B cell (primary cell): ENCODE measurements at regions not wholly inside any gene's neighbourhood (a gene's known extent, or its start where the extent isn't known, plus 50 kb on each side); places are given as distances from the start of the nearest gene placed in this dataset.

Source experiments
- ATAC-seq: fragments of 200-7000 bp; cut with Tn5 transposase; one replicate; pipeline ENCODE4 v1.10.0; 2021; ENCODE audit warnings: low read depth, mild to moderate bottlenecking, moderate number of reproducible peaks, moderate library complexity
- CTCF ChIA-PET: fragments of 350-600 bp; sonication (Branson Sonifier 250); formaldehyde crosslinking; loops from one replicate; lab custom pipeline; 2021; ENCODE audit warnings: antibody characterized with exemption, inconsistent platforms; lab: Charles Lee
- POLR2A ChIA-PET: fragments of 350-600 bp; sonication (Branson Sonifier 250); formaldehyde crosslinking; loops from one replicate; lab custom pipeline; 2021; ENCODE audit warnings: antibody characterized with exemption; lab: Charles Lee
- DNase-seq: peaks from one replicate; pipeline ENCODE4 v3.0.0; 2013
- H2AFZ ChIP-seq: 2 replicates; pipeline ENCODE4 v1.6.1; 2012; ENCODE audit warnings: mild to moderate bottlenecking, low read depth, low read length; ENCODE audit not compliant: insufficient read depth, poor library complexity, severe bottlenecking
- H3K27ac ChIP-seq, 2 donors: 1 replicate in 1 of 2; 2 replicates in 1 of 2; pipeline ENCODE4 v1.5.1; 2012 to 2013; ENCODE audit warnings: low read length in 2 of 2, mild to moderate bottlenecking in 2 of 2, moderate library complexity in 1 of 2
- H3K27me3 ChIP-seq, 4 experiments: fragments of 200-600 bp in 1 of 4; sonication (generic) in 1 of 4; replicated peaks in 1 of 4; 1 replicate in 2 of 4; 2 replicates in 2 of 4; pipeline versions ENCODE4 v1.6.1 to v1.7.0; 2013 to 2016; ENCODE audit warnings: low read length in 3 of 4, mild to moderate bottlenecking in 2 of 4, mixed read lengths in 1 of 4, moderate library complexity in 1 of 4; ENCODE audit not compliant: insufficient read depth in 4 of 4, control insufficient read depth in 3 of 4; ENCODE audit errors: control extremely low read depth in 1 of 4
- H3K36me3 ChIP-seq, 2 experiments: replicated peaks in 1 of 2; 1 replicate in 1 of 2; 2 replicates in 1 of 2; pipeline versions ENCODE4 v1.6.1 to v1.7.1; 2013; ENCODE audit warnings: low read length in 1 of 2; ENCODE audit not compliant: insufficient read depth in 2 of 2, control insufficient read depth in 1 of 2; ENCODE audit errors: control extremely low read depth in 1 of 2, extremely low read depth in 1 of 2
- H3K4me1 ChIP-seq, 2 donors: fragments of 200-600 bp in 1 of 2; sonication (generic) in 1 of 2; 1 replicate in 1 of 2; 2 replicates in 1 of 2; pipeline versions ENCODE4 v1.5.1 to v1.6.1; 2013 to 2017; ENCODE audit warnings: low read length in 2 of 2; ENCODE audit not compliant: control insufficient read depth in 2 of 2, insufficient read depth in 2 of 2
- H3K4me2 ChIP-seq: replicated peaks from 2 replicates; pipeline ENCODE3; 2012; ENCODE audit warnings: mild to moderate bottlenecking, low read depth, low read length; ENCODE audit not compliant: poor library complexity, severe bottlenecking
- H3K4me3 ChIP-seq, 5 experiments: fragments of 200-600 bp in 1 of 5; sonication (generic) in 1 of 5; 1 replicate in 3 of 5; 2 replicates in 2 of 5; pipeline versions ENCODE4 v1.5.1 to v1.7.0; 2011 to 2016; ENCODE audit warnings: low read length in 4 of 5, mild to moderate bottlenecking in 4 of 5, low read depth in 2 of 5, control low read depth in 1 of 5, moderate library complexity in 1 of 5; ENCODE audit not compliant: insufficient read depth in 1 of 5; ENCODE audit errors: control extremely low read depth in 1 of 5, extremely low read depth in 1 of 5
- H3K79me2 ChIP-seq: fragments of 200-600 bp; sonication (generic); one replicate; pipeline ENCODE4 v1.6.0; 2016; ENCODE audit warnings: low read length; ENCODE audit not compliant: control insufficient read depth, insufficient read depth
- H3K9ac ChIP-seq: fragments of 200-600 bp; sonication (generic); 2 replicates; pipeline ENCODE4 v1.6.1; 2017; ENCODE audit warnings: mild to moderate bottlenecking, low read length, moderate library complexity
- H3K9me3 ChIP-seq, 3 donors: one replicate each; pipeline versions ENCODE4 v1.6.1 to v1.7.1; 2013; ENCODE audit warnings: low read length in 2 of 3; ENCODE audit not compliant: control insufficient read depth in 2 of 3, insufficient read depth in 1 of 3; ENCODE audit errors: control extremely low read depth in 1 of 3
- H4K20me1 ChIP-seq: 2 replicates; pipeline ENCODE4 v1.6.0; 2012; ENCODE audit warnings: mild to moderate bottlenecking, low read length; ENCODE audit not compliant: insufficient read depth, control insufficient read depth, poor library complexity, severe bottlenecking
- H3K27ac Mint-ChIP-seq: one replicate; pipeline ENCODE4 v1.8.0; 2021; ENCODE audit warnings: mixed read lengths
- H3K27me3 Mint-ChIP-seq: one replicate; pipeline ENCODE4 v1.8.0; 2021; ENCODE audit warnings: mixed read lengths
- H3K4me1 Mint-ChIP-seq: one replicate; pipeline ENCODE4 v1.8.0; 2021; ENCODE audit warnings: mixed read lengths
- H3K4me3 Mint-ChIP-seq: one replicate; pipeline ENCODE4 v1.8.0; 2021; ENCODE audit warnings: mixed read lengths
- H3K9me3 Mint-ChIP-seq: one replicate; pipeline ENCODE4 v1.8.0; 2022; ENCODE audit warnings: mixed read lengths; ENCODE audit not compliant: insufficient read depth
- EZH2 ChIP-seq: IDR thresholded peaks from 2 replicates; pipeline ENCODE4 v1.6.1; 2012; ENCODE audit warnings: borderline replicate concordance, low read depth, mild to moderate bottlenecking, moderate library complexity, low read length; ENCODE audit not compliant: insufficient read depth, poor library complexity, severe bottlenecking
- WGBS: methylation state at CpG from one replicate; pipeline ENCODE4 v1.1.5; 2013; ENCODE audit warnings: missing lambda C conversion rate; ENCODE audit not compliant: insufficient coverage; 5-methylcytosine and 5-hydroxymethylcytosine counted together
- intact Hi-C: fragments of 100-400 bp; cut with micrococcal nuclease; formaldehyde crosslinking; loops from one replicate; pipeline ENCODE4 v1.10.0; 2022
- TF ChIP-seq, protein P1 (sequence below): fragments of 200-600 bp; IDR thresholded peaks from one replicate; pipeline ENCODE4 v1.8.0; 2022; ENCODE audit warnings: antibody characterized with exemption, mild to moderate bottlenecking

DNA sequence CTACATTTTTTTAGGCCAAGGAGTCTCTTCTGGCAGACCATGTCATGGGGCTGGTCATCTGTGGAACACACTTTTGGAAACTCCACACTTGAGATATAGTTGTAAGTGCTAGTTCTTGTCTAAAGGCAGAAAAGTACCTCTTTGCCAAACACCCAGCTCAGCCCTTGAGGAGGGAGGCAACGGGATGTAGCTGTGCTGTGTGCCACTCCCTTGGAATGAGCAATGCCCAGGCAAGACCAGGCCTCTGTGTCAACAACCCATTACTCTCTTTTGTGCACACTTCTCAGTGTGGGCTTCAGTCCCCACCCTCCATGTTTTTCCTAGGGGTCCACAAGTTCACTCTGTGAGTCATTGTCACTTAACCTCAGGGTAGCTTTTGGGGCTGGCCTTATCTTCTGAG lies 528.3 kb upstream of the CFAP20DC start:
- Histone ChIP-seq H3K79me2 (no peaks in the 10 kb centered on the region), H3K4me2 (no peak overlapping the region), H3K36me3 (no peaks in the 10 kb centered on the region), H3K27ac (no peak overlapping the region), H3K27me3 (no peaks in the 10 kb centered on the region), H4K20me1 (no peaks in the 10 kb centered on the region), H3K9ac (no peak overlapping the region), H3K4me3 (no peak overlapping the region), H2AFZ (no peak overlapping the region), H3K4me1 (peaks cover 0 to 3% of the 10 kb centered on the region in 2 donors), H3K9me3 (no peaks in the 10 kb centered on the region)
- DNase-seq (no peak), ATAC-seq (no peak)
- POLR2A ChIA-PET, result no interaction called here
- intact Hi-C loops, result loop anchor here (5.0 kb wide), 1 partner anchor 586 kb away; no protein-coding TSS in a partner anchor
- H3K4me3 Mint-ChIP-seq, result no peak overlapping the region
- CTCF ChIA-PET, result interaction anchor here (0.6 to 5.1 kb wide), 5 partner anchors 18 to 279 kb away, joined by 3 to 73 read pairs (median 3); no protein-coding TSS in a partner anchor
- H3K4me1 Mint-ChIP-seq, result peaks cover 3% of the 10 kb centered on the region
- peaks cover 6% of the 10 kb centered on the region for H3K27me3 Mint-ChIP-seq
- H3K27ac Mint-ChIP-seq, result no peak overlapping the region
- H3K9me3 Mint-ChIP-seq, result no peaks in the 10 kb centered on the region
- TF ChIP-seq EZH2, result no peak
- TF ChIP-seq, protein P1, sequence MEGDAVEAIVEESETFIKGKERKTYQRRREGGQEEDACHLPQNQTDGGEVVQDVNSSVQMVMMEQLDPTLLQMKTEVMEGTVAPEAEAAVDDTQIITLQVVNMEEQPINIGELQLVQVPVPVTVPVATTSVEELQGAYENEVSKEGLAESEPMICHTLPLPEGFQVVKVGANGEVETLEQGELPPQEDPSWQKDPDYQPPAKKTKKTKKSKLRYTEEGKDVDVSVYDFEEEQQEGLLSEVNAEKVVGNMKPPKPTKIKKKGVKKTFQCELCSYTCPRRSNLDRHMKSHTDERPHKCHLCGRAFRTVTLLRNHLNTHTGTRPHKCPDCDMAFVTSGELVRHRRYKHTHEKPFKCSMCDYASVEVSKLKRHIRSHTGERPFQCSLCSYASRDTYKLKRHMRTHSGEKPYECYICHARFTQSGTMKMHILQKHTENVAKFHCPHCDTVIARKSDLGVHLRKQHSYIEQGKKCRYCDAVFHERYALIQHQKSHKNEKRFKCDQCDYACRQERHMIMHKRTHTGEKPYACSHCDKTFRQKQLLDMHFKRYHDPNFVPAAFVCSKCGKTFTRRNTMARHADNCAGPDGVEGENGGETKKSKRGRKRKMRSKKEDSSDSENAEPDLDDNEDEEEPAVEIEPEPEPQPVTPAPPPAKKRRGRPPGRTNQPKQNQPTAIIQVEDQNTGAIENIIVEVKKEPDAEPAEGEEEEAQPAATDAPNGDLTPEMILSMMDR, result no peak
- whole genome bisulfite sequencing, result 71% methylated on average over 1 of the region's 1 CpG

DNA sequence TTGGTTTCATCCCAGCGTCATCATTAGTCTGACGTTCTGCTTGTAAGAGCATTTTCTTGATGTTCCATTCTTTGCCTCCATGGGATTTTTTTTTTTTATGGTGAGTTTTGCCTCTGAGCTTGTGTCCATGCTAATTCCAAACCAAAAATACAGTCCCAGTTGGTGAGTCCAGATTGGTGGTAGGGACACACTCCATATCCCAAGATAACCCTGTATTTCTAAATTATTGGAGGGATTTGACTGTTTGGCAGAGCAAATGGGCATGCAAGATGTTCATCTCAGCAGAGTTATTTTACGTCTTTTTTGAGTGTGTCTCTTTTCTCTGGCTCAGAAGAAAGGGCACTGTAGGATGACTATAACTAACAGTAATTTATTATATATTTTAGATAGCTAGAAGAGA lies 526.8 kb upstream of the CFAP20DC start:
- ChIA-PET POLR2A (no interaction called here), CTCF (interaction anchor here (0.7 to 5.1 kb wide), 6 partner anchors 17 to 1805 kb away, joined by 3 to 73 read pairs (median 8); no protein-coding TSS in a partner anchor)
- no peak overlapping the region for H3K4me3 Mint-ChIP-seq
- Histone ChIP-seq H3K9ac (no peak overlapping the region), H3K4me1 (peaks cover 0 to 3% of the 10 kb centered on the region in 2 donors), H3K4me2 (no peak overlapping the region), H3K36me3 (no peaks in the 10 kb centered on the region), H2AFZ (no peak overlapping the region), H4K20me1 (no peaks in the 10 kb centered on the region), H3K79me2 (no peaks in the 10 kb centered on the region), H3K9me3 (no peaks in the 10 kb centered on the region), H3K27me3 (no peaks in the 10 kb centered on the region), H3K27ac (no peak overlapping the region), H3K4me3 (no peak overlapping the region)
- no peak for DNase-seq
- H3K27ac Mint-ChIP-seq, result no peak overlapping the region
- no peaks in the 10 kb centered on the region for H3K27me3 Mint-ChIP-seq
- WGBS, result no CpG with 5 or more reads among the region's 3 CpGs
- no peaks in the 10 kb centered on the region for H3K9me3 Mint-ChIP-seq
- intact Hi-C loops, result loop anchor here (5.0 kb wide), 1 partner anchor 584 kb away; no protein-coding TSS in a partner anchor
- TF ChIP-seq, protein P1, result no peak
- TF ChIP-seq EZH2, result no peak
- ATAC-seq, result no peak
- H3K4me1 Mint-ChIP-seq, result peaks cover 3% of the 10 kb centered on the region
